Activated T-helper 2 cell treated with anti-CD3 and anti-CD28 coated beads, Interferon-gamma antibody, Interleukin-2, Interleukin-4, amounts not matched to agents 10 μg/mL and 5 μg/mL and 100 μg/mL, durations not matched to agents 14 hours and 24 hours and 36 hours (primary cell): ENCODE measurements at regions not wholly inside any gene's neighbourhood (a gene's known extent, or its start where the extent isn't known, plus 50 kb on each side); places are given as distances from the start of the nearest gene placed in this dataset.
"Not testable (repeated sequence)": the region's sequence is repeated elsewhere in the genome, so short reads cannot be mapped to it uniquely, and the experiment has no call there.

Source experiments
- DNase-seq: peaks from one replicate; pipeline ENCODE4 v3.0.0; 2021; ENCODE audit warnings: low spot score
- H3K27ac Mint-ChIP-seq: one replicate; pipeline ENCODE4 v1.8.0; 2021; ENCODE audit warnings: mixed read lengths
- H3K27me3 Mint-ChIP-seq: one replicate; pipeline ENCODE4 v1.8.0; 2021; ENCODE audit warnings: low read depth, mixed read lengths
- H3K36me3 Mint-ChIP-seq: one replicate; pipeline ENCODE4 v1.8.0; 2021; ENCODE audit warnings: low read depth, mixed read lengths
- H3K4me1 Mint-ChIP-seq: one replicate; pipeline ENCODE4 v1.8.0; 2021; ENCODE audit warnings: low read depth, mixed read lengths
- H3K4me3 Mint-ChIP-seq: one replicate; pipeline ENCODE4 v1.8.0; 2021; ENCODE audit warnings: low read depth, mild to moderate bottlenecking, moderate library complexity, mixed read lengths
- H3K9me3 Mint-ChIP-seq: one replicate; pipeline ENCODE4 v1.8.0; 2021; ENCODE audit warnings: mixed read lengths
- intact Hi-C: fragments of 100-400 bp; cut with micrococcal nuclease; formaldehyde crosslinking; loops from one replicate; pipeline ENCODE4 v1.15.1; 2023

GRCh38 chr7:23912065-23912464 lies 202.0 kb downstream of the STK31 start:
- Mint-ChIP-seq H3K4me1 (no peaks in the 10 kb centered on the region), H3K27me3 (peaks cover 12% of the 10 kb centered on the region), H3K27ac (no peak overlapping the region), H3K9me3 (peaks cover 13% of the 10 kb centered on the region), H3K36me3 (no peaks in the 10 kb centered on the region), H3K4me3 (no peak overlapping the region)
- no peak for DNase-seq
- intact Hi-C loops = no loop called here

DNA sequence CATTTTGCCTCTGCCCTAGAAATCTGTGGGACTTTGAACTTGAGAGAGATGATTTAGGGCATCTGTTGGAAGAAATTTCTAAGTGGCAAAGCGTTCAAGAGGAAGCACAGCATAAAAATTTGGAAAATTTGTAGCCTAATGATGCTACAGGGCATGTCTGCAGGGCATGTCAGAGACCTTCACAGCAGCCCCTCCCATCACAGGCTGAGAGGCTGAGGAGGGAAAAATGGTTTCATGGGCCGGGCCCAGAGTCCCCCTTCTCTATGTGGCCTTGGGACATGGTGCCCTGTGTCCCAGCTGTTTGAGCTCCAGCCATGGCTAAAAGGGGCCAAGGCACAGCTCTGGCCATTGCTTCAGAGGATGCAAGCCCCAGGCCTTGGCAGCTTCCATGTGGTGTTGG lies 203.0 kb downstream of the STK31 start:
- peaks cover 13% of the 10 kb centered on the region for H3K9me3 Mint-ChIP-seq
- H3K27me3 Mint-ChIP-seq = peaks cover 12% of the 10 kb centered on the region
- no peak for DNase-seq
- H3K4me1 Mint-ChIP-seq = no peaks in the 10 kb centered on the region
- H3K36me3 Mint-ChIP-seq = no peaks in the 10 kb centered on the region
- H3K27ac Mint-ChIP-seq = no peak overlapping the region
- no peak overlapping the region for H3K4me3 Mint-ChIP-seq
- intact Hi-C loops = no loop called here

DNA sequence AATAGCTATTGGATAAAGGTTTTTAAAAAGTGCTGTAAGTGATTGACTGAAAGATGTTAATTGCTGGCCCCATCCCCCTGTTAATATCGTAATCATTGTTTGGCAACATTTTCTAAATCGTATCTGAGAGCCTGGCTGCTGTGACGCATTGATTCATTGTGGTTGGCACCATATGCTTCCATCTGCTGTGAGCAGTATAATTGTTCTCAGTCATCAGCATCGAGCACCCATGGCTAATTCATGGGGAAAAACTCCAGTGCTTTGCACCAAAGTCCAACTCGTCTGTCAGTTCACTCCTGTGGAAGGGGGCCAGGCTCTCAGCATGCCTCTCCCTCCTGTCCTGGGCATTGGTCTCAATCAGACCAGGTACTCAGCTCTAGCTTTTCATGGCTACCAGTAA lies 205.2 kb downstream of the STK31 start:
- Mint-ChIP-seq H3K4me3 (no peak overlapping the region), H3K27me3 (peaks cover 13% of the 10 kb centered on the region), H3K27ac (no peak overlapping the region), H3K4me1 (no peaks in the 10 kb centered on the region), H3K36me3 (no peaks in the 10 kb centered on the region), H3K9me3 (peaks cover 13% of the 10 kb centered on the region)
- no peak for DNase-seq
- intact Hi-C loops = no loop called here

- Mint-ChIP-seq H3K4me3 (no peak overlapping the region), H3K27me3 (peaks cover 8% of the 10 kb centered on the region), H3K27ac (no peak overlapping the region), H3K36me3 (no peaks in the 10 kb centered on the region), H3K9me3 (no peaks in the 10 kb centered on the region), H3K4me1 (no peaks in the 10 kb centered on the region)
- intact Hi-C loops = no loop called here
- no peak for DNase-seq
These were observed 208.3 kb downstream of the STK31 start for GRCh38 chr7:23918286-23918685.

- Mint-ChIP-seq H3K9me3 (no peaks in the 10 kb centered on the region), H3K4me1 (no peaks in the 10 kb centered on the region), H3K27ac (no peak overlapping the region), H3K36me3 (no peaks in the 10 kb centered on the region), H3K4me3 (no peak overlapping the region), H3K27me3 (peaks cover 10% of the 10 kb centered on the region)
- intact Hi-C loops = no loop called here
- no peak for DNase-seq
These were observed 208.8 kb downstream of the STK31 start for GRCh38 chr7:23918856-23919255.

DNA sequence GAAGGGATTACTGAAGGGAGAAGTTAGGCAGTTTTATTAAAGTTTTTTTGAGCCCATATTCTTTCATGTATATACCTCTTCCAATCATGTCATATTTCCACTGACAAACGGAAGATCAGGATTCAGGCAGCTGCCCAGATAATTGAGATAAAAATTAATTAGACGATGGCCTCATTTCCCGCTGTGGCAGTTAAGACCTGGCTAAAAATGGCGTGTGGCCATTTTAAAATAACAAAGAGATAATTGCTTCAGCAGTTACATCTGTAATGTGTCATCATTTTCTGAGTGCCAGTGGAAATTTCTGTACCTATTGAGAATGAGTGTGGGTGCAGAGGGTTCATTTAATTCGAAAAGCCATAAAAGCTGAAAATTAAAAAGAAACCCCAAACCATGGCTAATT lies 215.1 kb downstream of the STK31 start:
- DNase-seq = no peak
- peaks cover 5% of the 10 kb centered on the region for H3K27me3 Mint-ChIP-seq
- intact Hi-C loops = no loop called here
- H3K4me1 Mint-ChIP-seq = no peaks in the 10 kb centered on the region
- H3K27ac Mint-ChIP-seq = no peak overlapping the region
- H3K4me3 Mint-ChIP-seq = no peak overlapping the region
- no peaks in the 10 kb centered on the region for H3K9me3 Mint-ChIP-seq
- H3K36me3 Mint-ChIP-seq = no peaks in the 10 kb centered on the region

DNA sequence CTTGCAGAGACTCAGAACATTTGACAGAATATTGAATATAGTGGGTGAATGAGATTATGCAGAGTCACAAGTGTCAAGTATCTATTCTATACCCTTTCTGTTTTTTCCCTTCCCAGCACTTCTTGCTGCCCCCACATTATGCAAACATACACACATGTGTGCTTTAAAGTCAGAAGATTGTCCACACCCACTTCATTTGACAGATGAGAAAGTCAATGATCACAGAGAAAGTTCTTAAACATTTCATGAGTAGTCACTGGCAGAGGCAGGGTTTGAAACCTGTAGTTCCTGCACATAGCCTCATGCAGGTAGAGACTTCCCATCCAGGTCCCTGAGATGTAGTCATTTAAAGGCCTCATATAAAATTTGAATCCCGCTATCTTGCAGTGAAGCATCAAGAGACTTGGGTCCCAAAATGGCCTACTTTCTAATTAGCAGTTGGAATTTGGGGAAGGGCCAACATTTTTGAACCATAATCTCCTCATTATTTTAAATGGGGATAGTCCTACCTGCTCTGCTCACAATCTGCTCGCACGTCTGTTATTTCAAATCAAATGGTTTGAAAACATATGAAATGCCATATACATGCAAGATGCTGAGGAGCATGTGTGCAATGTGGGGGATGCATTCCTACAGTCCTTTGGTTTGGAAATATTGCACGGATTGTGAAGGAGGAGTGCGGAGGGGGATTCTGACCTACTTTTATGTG lies 217.8 kb downstream of the STK31 start:
- H3K36me3 Mint-ChIP-seq = no peaks in the 10 kb centered on the region
- H3K4me1 Mint-ChIP-seq = no peaks in the 10 kb centered on the region
- H3K9me3 Mint-ChIP-seq = no peaks in the 10 kb centered on the region
- H3K27me3 Mint-ChIP-seq = peaks cover 7% of the 10 kb centered on the region
- no peak for DNase-seq
- intact Hi-C loops = no loop called here
- H3K4me3 Mint-ChIP-seq = no peak overlapping the region
- no peak overlapping the region for H3K27ac Mint-ChIP-seq

GRCh38 chr7:23928418-23928775 lies 218.4 kb downstream of the STK31 start:
- no peaks in the 10 kb centered on the region for H3K36me3 Mint-ChIP-seq
- intact Hi-C loops = no loop called here
- no peak overlapping the region for H3K27ac Mint-ChIP-seq
- H3K27me3 Mint-ChIP-seq = peaks cover 7% of the 10 kb centered on the region
- no peak overlapping the region for H3K4me3 Mint-ChIP-seq
- H3K4me1 Mint-ChIP-seq = no peaks in the 10 kb centered on the region
- DNase-seq = no peak
- no peaks in the 10 kb centered on the region for H3K9me3 Mint-ChIP-seq

GRCh38 chr7:23930312-23930711 lies 220.3 kb downstream of the STK31 start:
- Mint-ChIP-seq H3K36me3 (no peaks in the 10 kb centered on the region), H3K27me3 (peaks cover 11% of the 10 kb centered on the region), H3K9me3 (no peaks in the 10 kb centered on the region), H3K4me1 (no peaks in the 10 kb centered on the region), H3K4me3 (no peak overlapping the region), H3K27ac (no peak overlapping the region)
- intact Hi-C loops = no loop called here
- DNase-seq = no peak

- H3K36me3 Mint-ChIP-seq = no peaks in the 10 kb centered on the region
- H3K27ac Mint-ChIP-seq = no peak overlapping the region
- no peak overlapping the region for H3K4me3 Mint-ChIP-seq
- H3K9me3 Mint-ChIP-seq = no peaks in the 10 kb centered on the region
- DNase-seq = no peak
- H3K27me3 Mint-ChIP-seq = peaks cover 13% of the 10 kb centered on the region
- intact Hi-C loops = no loop called here
- no peaks in the 10 kb centered on the region for H3K4me1 Mint-ChIP-seq
These were observed 221.6 kb downstream of the STK31 start for GRCh38 chr7:23931633-23932032.

- no peak overlapping the region for H3K4me3 Mint-ChIP-seq
- no peaks in the 10 kb centered on the region for H3K36me3 Mint-ChIP-seq
- no peaks in the 10 kb centered on the region for H3K9me3 Mint-ChIP-seq
- DNase-seq = no peak
- peaks cover 21% of the 10 kb centered on the region for H3K27me3 Mint-ChIP-seq
- H3K27ac Mint-ChIP-seq = no peak overlapping the region
- intact Hi-C loops = no loop called here
- H3K4me1 Mint-ChIP-seq = no peaks in the 10 kb centered on the region
These were observed 228.2 kb downstream of the STK31 start for GRCh38 chr7:23938215-23938614.

- Mint-ChIP-seq H3K36me3 (no peaks in the 10 kb centered on the region), H3K27ac (no peak overlapping the region), H3K27me3 (peaks cover 18% of the 10 kb centered on the region), H3K4me3 (no peak overlapping the region), H3K9me3 (no peaks in the 10 kb centered on the region), H3K4me1 (no peaks in the 10 kb centered on the region)
- no peak for DNase-seq
- intact Hi-C loops = no loop called here
These were observed 229.0 kb downstream of the STK31 start for GRCh38 chr7:23938937-23939552.

DNA sequence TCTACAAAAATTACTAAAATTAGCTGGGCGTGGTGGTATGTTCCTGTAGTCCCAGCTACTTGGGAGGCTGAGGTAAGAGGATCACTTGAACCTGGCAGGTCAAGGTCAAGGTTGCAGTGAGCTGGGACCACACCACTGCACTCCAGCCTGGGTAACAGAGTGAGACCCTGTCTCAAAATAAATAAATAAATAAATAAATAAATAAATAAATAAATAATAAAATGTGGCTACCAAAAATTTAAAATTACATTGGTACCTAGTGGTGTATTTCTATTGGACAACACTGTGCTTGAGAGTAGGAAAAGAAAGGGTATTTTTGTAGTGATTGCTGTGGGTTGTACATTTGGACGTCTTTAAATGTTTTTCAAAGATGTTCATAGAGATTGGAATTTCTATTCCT lies 229.7 kb downstream of the STK31 start:
- H3K27ac Mint-ChIP-seq, H3K4me1 Mint-ChIP-seq, H3K36me3 Mint-ChIP-seq, intact Hi-C loops, H3K9me3 Mint-ChIP-seq, DNase-seq, H3K4me3 Mint-ChIP-seq: not testable (repeated sequence)
- H3K27me3 Mint-ChIP-seq = peaks cover 14% of the 10 kb centered on the region
